H1 (cell line): ENCODE measurements at regions not wholly inside any gene's neighbourhood (a gene's known extent, or its start where the extent isn't known, plus 50 kb on each side); places are given as distances from the start of the nearest gene placed in this dataset.

Experiments
- CTCF ChIA-PET: fragments of 300-600 bp; sonication (Branson Sonifier 250); formaldehyde crosslinking; loops from one replicate; lab custom pipeline; 2021; ENCODE audit not compliant: partially characterized antibody; lab: Charles Lee
- POLR2A ChIA-PET: fragments of 300-600 bp; sonication (Branson Sonifier 250); formaldehyde crosslinking; loops from one replicate; lab custom pipeline; 2021; ENCODE audit warnings: inconsistent platforms; ENCODE audit not compliant: partially characterized antibody; lab: Charles Lee
- DNase-seq, 2 experiments: peaks; one replicate each; pipeline versions ENCODE4 v3.0.0 to v3.0.0-alpha.2; 2010 to 2022; ENCODE audit warnings: low spot score in 2 of 2, low read depth in 1 of 2, mixed read lengths in 1 of 2
- FAIRE-seq: peaks from 2 replicates; lab custom pipeline; 2011; peaks lifted over from hg19 to GRCh38; lab: Jason Lieb, UNC
- H2AFZ ChIP-seq: 2 replicates; pipeline ENCODE4 v1.8.1; 2012; ENCODE audit warnings: low read length, inconsistent platforms
- H2AK5ac ChIP-seq: 2 replicates; pipeline ENCODE4 v1.6.1; 2013; ENCODE audit warnings: low read depth, low read length
- H2BK120ac ChIP-seq: replicated peaks from 2 replicates; pipeline ENCODE3; 2013; ENCODE audit warnings: low read depth, low read length, inconsistent platforms
- H2BK12ac ChIP-seq: 2 replicates; pipeline ENCODE4 v1.6.1; 2013; ENCODE audit warnings: low read depth, low read length
- H2BK15ac ChIP-seq: 2 replicates; pipeline ENCODE4 v1.6.1; 2013; ENCODE audit warnings: low read length
- H2BK20ac ChIP-seq: 2 replicates; pipeline ENCODE4 v1.6.1; 2013; ENCODE audit warnings: low read length
- H2BK5ac ChIP-seq: 2 replicates; pipeline ENCODE4 v1.6.1; 2013; ENCODE audit warnings: low read depth, low read length
- H3K14ac ChIP-seq: 2 replicates; pipeline ENCODE4 v1.6.1; 2013; ENCODE audit warnings: inconsistent platforms; ENCODE audit not compliant: insufficient read length
- H3K18ac ChIP-seq: 2 replicates; pipeline ENCODE4 v1.6.1; 2013; ENCODE audit warnings: low read length; ENCODE audit errors: extremely low read depth
- H3K23ac ChIP-seq: 2 replicates; pipeline ENCODE4 v1.6.1; 2013; ENCODE audit warnings: inconsistent platforms; ENCODE audit not compliant: insufficient read length
- H3K23me2 ChIP-seq: 2 replicates; pipeline ENCODE4 v1.6.1; 2013; ENCODE audit warnings: low read depth, low read length
- H3K27ac ChIP-seq: 2 replicates; pipeline ENCODE4 v1.6.1; 2011; ENCODE audit warnings: low read depth, low read length, inconsistent platforms
- H3K27me3 ChIP-seq, 4 experiments: replicated peaks in 1 of 4; 1 replicate in 1 of 4; 2 replicates in 3 of 4; pipeline versions ENCODE4 v1.6.1 to v1.8.1; 2011 to 2013; ENCODE audit warnings: low read length in 3 of 4, mild to moderate bottlenecking in 3 of 4, inconsistent platforms in 2 of 4, mixed read lengths in 2 of 4, moderate library complexity in 1 of 4; ENCODE audit not compliant: control insufficient read depth in 3 of 4, insufficient read depth in 3 of 4; ENCODE audit errors: extremely low read depth in 1 of 4
- H3K36me3 ChIP-seq, 4 experiments: 2 replicates each; pipeline versions ENCODE4 v1.6.1 to v1.8.1; 2011 to 2013; ENCODE audit warnings: mild to moderate bottlenecking in 4 of 4, low read length in 3 of 4, moderate library complexity in 2 of 4, control low read depth in 1 of 4, inconsistent platforms in 1 of 4; ENCODE audit not compliant: insufficient read depth in 4 of 4, control insufficient read depth in 2 of 4
- H3K4ac ChIP-seq: replicated peaks from 2 replicates; pipeline ENCODE3; 2013; ENCODE audit warnings: low read length, low read depth, mixed read lengths, inconsistent platforms; ENCODE audit not compliant: insufficient read length
- H3K4me1 ChIP-seq, 4 experiments: replicated peaks in 1 of 4; 1 replicate in 1 of 4; 2 replicates in 3 of 4; pipeline versions ENCODE4 v1.6.1 to v1.8.1; 2011 to 2013; ENCODE audit warnings: low read length in 3 of 4, inconsistent platforms in 2 of 4, mixed read lengths in 1 of 4; ENCODE audit not compliant: insufficient read depth in 4 of 4, control insufficient read depth in 3 of 4
- H3K4me2 ChIP-seq, 2 experiments: 2 replicates each; pipeline versions ENCODE4 v1.6.1 to v1.8.1; 2011 to 2013; ENCODE audit warnings: low read depth in 2 of 2, low read length in 2 of 2, control low read depth in 1 of 2, inconsistent platforms in 1 of 2, mild to moderate bottlenecking in 1 of 2; ENCODE audit not compliant: insufficient read depth in 1 of 2
- H3K4me3 ChIP-seq, 4 experiments: fragments of 200-600, 300-600 bp in 1 of 4; sonication (generic), shearing (Covaris generic), sonication (Bioruptor Twin) in 1 of 4; 2 replicates each; pipeline versions ENCODE4 v1.5.1 to v1.8.1; 2011 to 2016; ENCODE audit warnings: low read length in 4 of 4, low read depth in 3 of 4, control low read depth in 2 of 4, inconsistent platforms in 2 of 4, mild to moderate bottlenecking in 2 of 4, mixed read lengths in 1 of 4, moderate library complexity in 1 of 4; ENCODE audit not compliant: insufficient read depth in 2 of 4; ENCODE audit errors: extremely low read depth in 1 of 4
- H3K56ac ChIP-seq: replicated peaks from 2 replicates; pipeline ENCODE3; 2013; ENCODE audit warnings: low read depth, mild to moderate bottlenecking, mixed read lengths, low read length, inconsistent platforms; ENCODE audit not compliant: insufficient read length
- H3K79me1 ChIP-seq: 2 replicates; pipeline ENCODE4 v1.6.1; 2013; ENCODE audit warnings: low read depth, low read length, control low read depth
- H3K79me2 ChIP-seq, 2 experiments: 2 replicates each; pipeline versions ENCODE4 v1.6.1 to v1.8.1; 2012 to 2013; ENCODE audit warnings: low read length in 2 of 2, mild to moderate bottlenecking in 2 of 2, inconsistent platforms in 1 of 2; ENCODE audit not compliant: insufficient read depth in 2 of 2, control insufficient read depth in 1 of 2
- H3K9ac ChIP-seq, 4 experiments: replicated peaks in 1 of 4; 1 replicate in 1 of 4; 2 replicates in 3 of 4; pipeline versions ENCODE4 v1.6.1 to v1.8.1; 2011 to 2013; ENCODE audit warnings: low read depth in 3 of 4, low read length in 3 of 4, control low read depth in 2 of 4, mild to moderate bottlenecking in 2 of 4, moderate library complexity in 2 of 4, inconsistent platforms in 1 of 4; ENCODE audit errors: extremely low read depth in 1 of 4
- H3K9me3 ChIP-seq, 2 experiments: 2 replicates each; pipeline versions ENCODE4 v1.6.1 to v1.8.1; 2012 to 2013; ENCODE audit warnings: mild to moderate bottlenecking in 2 of 2, moderate library complexity in 2 of 2, control low read depth in 1 of 2, inconsistent platforms in 1 of 2, low read depth in 1 of 2, low read length in 1 of 2, mixed read lengths in 1 of 2; ENCODE audit not compliant: insufficient read depth in 2 of 2
- H4K20me1 ChIP-seq, 2 experiments: replicated peaks in 1 of 2; 2 replicates each; pipeline versions ENCODE3 to v1.8.1; 2011 to 2013; ENCODE audit warnings: inconsistent platforms in 2 of 2, low read length in 2 of 2, mild to moderate bottlenecking in 1 of 2; ENCODE audit not compliant: insufficient read depth in 2 of 2, control insufficient read depth in 1 of 2
- H4K5ac ChIP-seq: 2 replicates; pipeline ENCODE4 v1.6.1; 2013; ENCODE audit warnings: low read length, low read depth, mixed read lengths, inconsistent platforms; ENCODE audit not compliant: insufficient read length
- H4K8ac ChIP-seq: 2 replicates; pipeline ENCODE4 v1.8.0; 2013; ENCODE audit warnings: mild to moderate bottlenecking, moderate library complexity, low read length, inconsistent platforms; ENCODE audit not compliant: insufficient read depth; ENCODE audit errors: extremely low read depth
- H4K91ac ChIP-seq: replicated peaks from 2 replicates; pipeline ENCODE3; 2013; ENCODE audit warnings: low read length, mixed read lengths, inconsistent platforms; ENCODE audit not compliant: insufficient read length
- RAD21 ChIP-seq, 2 experiments: IDR thresholded peaks in 1 of 2; conservative IDR thresholded peaks in 1 of 2; 2 replicates each; pipeline ENCODE4 v1.6.1; 2011; ENCODE audit warnings: low read depth in 2 of 2, low read length in 2 of 2, improper control_type of control experiment in 1 of 2, inconsistent platforms in 1 of 2, mild to moderate bottlenecking in 1 of 2, moderate library complexity in 1 of 2
- WGBS, 2 experiments: shearing (Covaris generic) in 1 of 2; methylation state at CpG; one replicate each; pipeline versions ENCODE4 v1.1.6 to v1.1.7; 2013 to 2015; ENCODE audit warnings: low lambda C conversion rate in 2 of 2, mixed read lengths in 2 of 2, inconsistent platforms in 1 of 2, low coverage in 1 of 2, missing lambda C conversion rate in 1 of 2; ENCODE audit not compliant: insufficient replicate concordance in 2 of 2, insufficient coverage in 1 of 2, insufficient read length in 1 of 2; ENCODE audit errors: extremely low coverage in 1 of 2, missing lambda C conversion rate in 1 of 2; 5-methylcytosine and 5-hydroxymethylcytosine counted together
- TF ChIP-seq, protein P1 (sequence below), 3 experiments: IDR thresholded peaks; 1 replicate in 2 of 3; 2 replicates in 1 of 3; pipeline versions ENCODE4 v1.5.1 to v1.6.1; 2011; ENCODE audit warnings: low read length in 3 of 3, mild to moderate bottlenecking in 3 of 3, inconsistent platforms in 2 of 3, low read depth in 1 of 3, moderate library complexity in 1 of 3; ENCODE audit not compliant: insufficient read depth in 1 of 3; ENCODE audit errors: control extremely low read depth in 1 of 3
- TF ChIP-seq, protein P2 (sequence below): IDR thresholded peaks from 2 replicates; pipeline ENCODE4 v1.6.1; 2012; ENCODE audit warnings: inconsistent platforms

DNA sequence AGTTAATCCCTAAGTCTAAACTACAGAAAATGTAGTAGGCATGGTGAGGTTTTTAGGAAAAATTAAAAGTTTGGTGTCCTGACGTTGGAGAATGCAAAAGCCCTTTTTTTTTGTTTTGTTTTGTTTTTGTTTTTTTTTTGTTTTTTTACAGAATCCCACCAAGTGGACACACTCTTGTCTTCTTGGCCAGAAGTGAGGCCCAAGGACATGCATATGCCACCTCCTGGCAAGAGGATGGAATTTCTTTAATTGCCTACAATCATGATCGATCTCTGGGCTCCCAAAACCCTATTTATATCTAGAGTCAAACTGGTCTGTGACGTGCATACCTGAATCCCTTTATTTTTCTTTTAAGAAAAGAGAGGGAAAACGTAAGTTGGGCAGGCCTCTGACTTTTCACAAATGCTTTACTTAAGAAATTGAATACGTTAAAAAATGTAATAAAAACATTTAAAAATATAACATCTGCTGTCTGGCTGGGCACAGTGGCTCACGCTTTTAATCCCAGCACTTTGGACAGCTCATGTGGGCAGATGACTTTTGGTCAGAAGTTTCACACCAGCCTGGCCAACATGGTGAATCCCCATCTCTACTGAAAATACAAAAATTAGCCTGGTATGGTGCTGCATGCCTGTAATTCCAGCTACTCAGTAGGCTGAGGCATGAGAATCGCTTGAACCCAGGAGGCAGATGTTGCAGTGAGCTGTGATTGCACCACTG, 502.7 kb downstream of the CBLN2 start:
- H2BK12ac ChIP-seq: no peak overlapping the region
- no peak overlapping the region for H4K5ac ChIP-seq
- H3K4me2 ChIP-seq: no peak overlapping the region
- no peaks in the 10 kb centered on the region for H3K4me1 ChIP-seq
- peaks cover 27 to 32% of the 10 kb centered on the region in 2 experiments; a peak in 3 of 4 replicates for H3K9me3 ChIP-seq
- no peak overlapping the region for H2BK20ac ChIP-seq
- no peak overlapping the region for H3K56ac ChIP-seq
- H3K79me1 ChIP-seq: no peaks in the 10 kb centered on the region
- no peak overlapping the region for H3K4ac ChIP-seq
- no peak overlapping the region for H2AK5ac ChIP-seq
- no peaks in the 10 kb centered on the region for H3K23me2 ChIP-seq
- H3K79me2 ChIP-seq: no peaks in the 10 kb centered on the region
- H2BK5ac ChIP-seq: no peak overlapping the region; the same call in 1 of the 2 replicates
- no peak for DNase-seq
- H3K18ac ChIP-seq: no peak overlapping the region
- H4K8ac ChIP-seq: no peak overlapping the region
- H4K91ac ChIP-seq: no peak overlapping the region
- no peak for FAIRE-seq
- H3K14ac ChIP-seq: no peak overlapping the region
- 0 out of 4 replicates have a peak, but pooled peaks of 1 of the 2 experiments have one; percentile 5 for TF ChIP-seq RAD21 (IDR thresholded peaks at IDR 0.05 in 1 of 2, conservative IDR thresholded peaks at IDR 0.05 in 1 of 2; ENCODE audit: low read depth in 2 of 2, low read length in 2 of 2)
- TF ChIP-seq, protein P1, sequence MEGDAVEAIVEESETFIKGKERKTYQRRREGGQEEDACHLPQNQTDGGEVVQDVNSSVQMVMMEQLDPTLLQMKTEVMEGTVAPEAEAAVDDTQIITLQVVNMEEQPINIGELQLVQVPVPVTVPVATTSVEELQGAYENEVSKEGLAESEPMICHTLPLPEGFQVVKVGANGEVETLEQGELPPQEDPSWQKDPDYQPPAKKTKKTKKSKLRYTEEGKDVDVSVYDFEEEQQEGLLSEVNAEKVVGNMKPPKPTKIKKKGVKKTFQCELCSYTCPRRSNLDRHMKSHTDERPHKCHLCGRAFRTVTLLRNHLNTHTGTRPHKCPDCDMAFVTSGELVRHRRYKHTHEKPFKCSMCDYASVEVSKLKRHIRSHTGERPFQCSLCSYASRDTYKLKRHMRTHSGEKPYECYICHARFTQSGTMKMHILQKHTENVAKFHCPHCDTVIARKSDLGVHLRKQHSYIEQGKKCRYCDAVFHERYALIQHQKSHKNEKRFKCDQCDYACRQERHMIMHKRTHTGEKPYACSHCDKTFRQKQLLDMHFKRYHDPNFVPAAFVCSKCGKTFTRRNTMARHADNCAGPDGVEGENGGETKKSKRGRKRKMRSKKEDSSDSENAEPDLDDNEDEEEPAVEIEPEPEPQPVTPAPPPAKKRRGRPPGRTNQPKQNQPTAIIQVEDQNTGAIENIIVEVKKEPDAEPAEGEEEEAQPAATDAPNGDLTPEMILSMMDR (IDR thresholded peaks at IDR 0.05; ENCODE audit: control extremely low read depth in 1 of 3, insufficient read depth in 1 of 3, low read depth in 1 of 3, low read length in 3 of 3): peak in 1 of 3 experiments; percentile 2; a peak in 1 of 4 replicates
- TF ChIP-seq, protein P2, sequence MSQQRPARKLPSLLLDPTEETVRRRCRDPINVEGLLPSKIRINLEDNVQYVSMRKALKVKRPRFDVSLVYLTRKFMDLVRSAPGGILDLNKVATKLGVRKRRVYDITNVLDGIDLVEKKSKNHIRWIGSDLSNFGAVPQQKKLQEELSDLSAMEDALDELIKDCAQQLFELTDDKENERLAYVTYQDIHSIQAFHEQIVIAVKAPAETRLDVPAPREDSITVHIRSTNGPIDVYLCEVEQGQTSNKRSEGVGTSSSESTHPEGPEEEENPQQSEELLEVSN: no peak
- H3K27ac ChIP-seq: no peak overlapping the region
- no peak overlapping the region for H2BK120ac ChIP-seq
- no peak overlapping the region for H3K23ac ChIP-seq
- H2AFZ ChIP-seq: no peak overlapping the region
- no peaks in the 10 kb centered on the region for H4K20me1 ChIP-seq
- ChIA-PET POLR2A (interaction anchor here (0.6 kb wide), 1 partner anchor 1579 kb away, joined by 3 read pairs; no protein-coding TSS in a partner anchor), CTCF (no interaction called here)
- 69% methylated on average over 7 of the region's 7 CpGs; no CpG with 5 or more reads in 1 of the 2 experiments for WGBS, 2 experiments
- H3K9ac ChIP-seq: no peak overlapping the region
- H3K27me3 ChIP-seq: no peaks in the 10 kb centered on the region
- no peak overlapping the region for H3K4me3 ChIP-seq
- H2BK15ac ChIP-seq: no peak overlapping the region
- H3K36me3 ChIP-seq: no peaks in the 10 kb centered on the region; a peak in 1 of 8 replicates
